K562 (cell line): ENCODE measurements at regions not wholly inside any gene's neighbourhood (a gene's known extent, or its start where the extent isn't known, plus 50 kb on each side); places are given as distances from the start of the nearest gene placed in this dataset.

Experiments used
- ATAC-seq: fragments of 200-7000 bp; cut with Tn5 transposase; 3 replicates; pipeline ENCODE4 v1.9.1; 2020; ENCODE audit warnings: moderate library complexity
- BruUV-seq: library from RNA; stranded (reverse); fragments of 400-500 nt; replicated peaks from 2 replicates; lab custom pipeline; 2021; lab: Mats Ljungman, UMichigan
- CTCF ChIA-PET: fragments of 300-600 bp; formaldehyde crosslinking; extraction: SDS; loops from one replicate; lab custom pipeline; 2021; ENCODE audit warnings: low intra/inter-chr PET ratio; lab: Yijun Ruan, JAX
- POLR2A ChIA-PET: fragments of 300-600, 350-650 bp; sonication (Branson Sonifier 250); formaldehyde crosslinking; extraction: SDS; loops from one replicate; lab custom pipeline; 2021; ENCODE audit warnings: antibody characterized with exemption, inconsistent platforms; lab: Yijun Ruan, JAX
- DNase-seq, 4 experiments: peaks; one replicate each; pipeline versions ENCODE4 v3.0.0 to v3.0.0-alpha.2; 2011 to 2018; ENCODE audit warnings: low spot score in 3 of 4, mixed read lengths in 3 of 4; ENCODE audit errors: extremely low read depth in 1 of 4
- FAIRE-seq: peaks from 2 replicates; lab custom pipeline; 2011; peaks lifted over from hg19 to GRCh38; lab: Jason Lieb, UNC
- H2AFZ ChIP-seq: 2 replicates; pipeline ENCODE4 v1.6.0; 2011; ENCODE audit warnings: low read depth, low read length, control low read depth, inconsistent platforms
- H3K27ac ChIP-seq: fragments of 200-600 bp; 3 replicates; pipeline ENCODE4 v1.8.0; 2011; ENCODE audit warnings: low read depth, mild to moderate bottlenecking, control low read depth, inconsistent platforms, low read length, moderate library complexity, mixed read lengths; ENCODE audit errors: extremely low read depth
- H3K27me3 ChIP-seq, 2 experiments: fragments of 300-600 bp in 1 of 2; 2 replicates in 1 of 2; 3 replicates in 1 of 2; pipeline versions ENCODE4 v1.6.0 to v1.8.0; 2011; ENCODE audit warnings: inconsistent platforms in 2 of 2, low read length in 2 of 2, mild to moderate bottlenecking in 1 of 2, mixed read lengths in 1 of 2, moderate library complexity in 1 of 2; ENCODE audit not compliant: control insufficient read depth in 2 of 2, insufficient read depth in 2 of 2
- H3K36me3 ChIP-seq: fragments of 300-600 bp; 3 replicates; pipeline ENCODE4 v1.8.0; 2011; ENCODE audit warnings: mild to moderate bottlenecking, low read length, inconsistent platforms; ENCODE audit not compliant: control insufficient read depth, insufficient read depth
- H3K4me1 ChIP-seq, 2 experiments: fragments of 200-600 bp in 1 of 2; replicated peaks in 1 of 2; 2 replicates in 1 of 2; 3 replicates in 1 of 2; pipeline versions ENCODE4 v1.5.1 to v1.8.0; 2011; ENCODE audit warnings: inconsistent platforms in 2 of 2, low read length in 2 of 2, mild to moderate bottlenecking in 1 of 2, mixed read lengths in 1 of 2, moderate library complexity in 1 of 2; ENCODE audit not compliant: control insufficient read depth in 2 of 2, insufficient read depth in 2 of 2
- H3K4me2 ChIP-seq: 2 replicates; pipeline ENCODE4 v1.6.1; 2011; ENCODE audit warnings: low read length, control low read depth, inconsistent platforms, mixed read lengths; ENCODE audit not compliant: insufficient read depth
- H3K4me3 ChIP-seq: fragments of 200-600 bp; sonication (generic), shearing (Covaris generic); 2 replicates; pipeline ENCODE4 v1.5.1; 2016; ENCODE audit warnings: control low read depth, inconsistent platforms
- H3K79me2 ChIP-seq: fragments of 200-600 bp; 3 replicates; pipeline ENCODE4 v1.8.0; 2011; ENCODE audit warnings: low read length, inconsistent platforms; ENCODE audit not compliant: control insufficient read depth, insufficient read depth
- H3K9ac ChIP-seq, 2 experiments: 2 replicates each; pipeline versions ENCODE4 v1.6.0 to v1.6.1; 2011; ENCODE audit warnings: low read depth in 2 of 2, low read length in 2 of 2, control low read depth in 1 of 2, inconsistent platforms in 1 of 2, mild to moderate bottlenecking in 1 of 2, mixed read lengths in 1 of 2; ENCODE audit not compliant: insufficient read depth in 1 of 2
- H3K9me1 ChIP-seq: one replicate; pipeline ENCODE4 v1.6.0; 2011; ENCODE audit warnings: inconsistent platforms, mild to moderate bottlenecking, low read length, moderate library complexity; ENCODE audit not compliant: control insufficient read depth, insufficient read depth
- H3K9me3 ChIP-seq: replicated peaks from 2 replicates; pipeline ENCODE4 v1.5.1; 2011; ENCODE audit warnings: low read depth, low read length, inconsistent platforms; ENCODE audit not compliant: control insufficient read depth, insufficient read depth
- H4K20me1 ChIP-seq: replicated peaks from 2 replicates; pipeline ENCODE4 v1.6.1; 2011; ENCODE audit warnings: low read length, inconsistent platforms, mixed read lengths; ENCODE audit not compliant: control insufficient read depth, insufficient read depth
- ATF7 ChIP-seq: fragments of 450-650 bp; IDR thresholded peaks from 2 replicates; pipeline ENCODE4 v1.7.1; 2014; ENCODE audit warnings: mild to moderate bottlenecking, moderate library complexity
- BACH1 ChIP-seq: fragments of 200-800 bp; sonication (Bioruptor generic); IDR thresholded peaks from 2 replicates; pipeline ENCODE4 v1.6.1; 2016; ENCODE audit warnings: missing genetic modification characterization, missing compliant biosample characterization
- BRF1 ChIP-seq: IDR thresholded peaks from 3 replicates; pipeline ENCODE4 v1.6.1; 2011; ENCODE audit warnings: borderline replicate concordance, mild to moderate bottlenecking; ENCODE audit not compliant: insufficient read length; ENCODE audit errors: extremely low read depth
- COPS2 ChIP-seq: fragments of 450-650 bp; conservative IDR thresholded peaks from 2 replicates; pipeline ENCODE4 v1.6.1; 2016; ENCODE audit warnings: mild to moderate bottlenecking, moderate library complexity
- ESRRB ChIP-seq: fragments of 250-450 bp; sonication (Bioruptor Pico); IDR thresholded peaks from 2 replicates; pipeline ENCODE4 v1.5.0; 2020; ENCODE audit warnings: mild to moderate bottlenecking, moderate library complexity, borderline replicate concordance
- ETV1 ChIP-seq: fragments of 450-650 bp; conservative IDR thresholded peaks from 2 replicates; pipeline ENCODE4 v1.6.1; 2016; ENCODE audit warnings: missing genetic modification characterization, control low read depth, low read depth, missing compliant biosample characterization
- HDAC2 ChIP-seq: fragments of 450-650 bp; IDR thresholded peaks from 2 replicates; pipeline ENCODE4 v1.6.1; 2016; ENCODE audit warnings: mild to moderate bottlenecking
- JUNB ChIP-seq: fragments of 450-650 bp; formaldehyde crosslinking; conservative IDR thresholded peaks from 2 replicates; pipeline ENCODE4 v1.4.0; 2020; ENCODE audit warnings: mild to moderate bottlenecking
- KLF1 ChIP-seq: fragments of 450-650 bp; IDR thresholded peaks from 2 replicates; pipeline ENCODE4 v1.6.1; 2016; ENCODE audit warnings: missing genetic modification characterization, missing compliant biosample characterization
- MEIS2 ChIP-seq: fragments of 450-650 bp; IDR thresholded peaks from 2 replicates; pipeline ENCODE4 v1.6.1; 2014; ENCODE audit warnings: mild to moderate bottlenecking; ENCODE audit not compliant: partially characterized antibody
- NR4A1 ChIP-seq, 2 experiments: fragments of 250-450 bp in 1 of 2; fragments of 450-650 bp in 1 of 2; sonication (Bioruptor Pico) in 1 of 2; IDR thresholded peaks; 2 replicates each; pipeline versions ENCODE4 v1.4.0 to v1.6.1; 2016 to 2020; ENCODE audit warnings: mild to moderate bottlenecking in 2 of 2, missing compliant biosample characterization in 1 of 2, missing genetic modification characterization in 1 of 2, moderate library complexity in 1 of 2
- TCF3 ChIP-seq: sonication (generic); formaldehyde crosslinking; IDR thresholded peaks from 2 replicates; pipeline ENCODE4 v1.4.0; 2020; ENCODE audit warnings: mild to moderate bottlenecking, missing genetic modification reagents
- ZC3H11A ChIP-seq: IDR thresholded peaks from 2 replicates; pipeline ENCODE4 v1.6.1; 2012; ENCODE audit warnings: low read depth, low read length, improper control_type of control experiment
- ZNF668 ChIP-seq: fragments of 250-450 bp; sonication (Bioruptor Pico); IDR thresholded peaks from 2 replicates; pipeline ENCODE4 v1.8.0; 2022; ENCODE audit warnings: mild to moderate bottlenecking, inconsistent platforms
- WGBS: fragments of 100-300 bp; shearing (Covaris generic); methylation state at CpG from one replicate; pipeline ENCODE4 v1.1.6; 2016; ENCODE audit warnings: low coverage, mixed read lengths; ENCODE audit not compliant: insufficient coverage; ENCODE audit errors: missing lambda C conversion rate; 5-methylcytosine and 5-hydroxymethylcytosine counted together
- in situ Hi-C: fragments of 300-500 bp; cut with MboI; formaldehyde crosslinking; loops from 4 replicates; pipeline ENCODE4 v1.15.0; 2018; ENCODE audit warnings: inconsistent platforms, mixed read lengths
- intact Hi-C: fragments of 100-400 bp; cut with micrococcal nuclease; formaldehyde crosslinking; loops from 2 replicates; pipeline ENCODE4 v1.14.2; 2022
- TF ChIP-seq, protein P1 (sequence below): fragments of 250-450 bp; sonication (Bioruptor Pico); IDR thresholded peaks from 2 replicates; pipeline ENCODE4 v1.5.0; 2022; ENCODE audit warnings: mild to moderate bottlenecking
- TF ChIP-seq, protein P2 (sequence below): sonication (generic); formaldehyde crosslinking; IDR thresholded peaks from 2 replicates; pipeline ENCODE4 v1.4.0; 2020; ENCODE audit warnings: mild to moderate bottlenecking, missing genetic modification reagents

DNA sequence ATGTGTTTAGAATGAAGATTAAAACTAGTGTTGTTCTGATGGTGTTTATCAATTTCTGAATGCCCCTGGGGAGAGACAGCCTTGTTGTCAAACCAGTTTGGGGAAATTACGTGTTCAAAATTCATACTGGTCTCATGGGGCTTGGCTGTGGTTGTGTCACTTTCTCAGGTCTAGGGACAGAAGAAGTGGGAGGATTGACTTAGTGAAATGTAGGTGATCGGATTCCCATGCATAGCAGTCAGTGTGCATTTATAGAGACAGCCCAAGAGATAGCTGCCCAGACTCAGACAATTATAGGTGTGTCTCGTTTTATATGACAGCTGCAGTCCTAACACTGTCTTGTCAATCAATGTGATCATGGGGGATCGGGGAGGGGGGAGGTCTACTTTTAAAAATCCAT lies 94.4 kb upstream of the CLCN4 start:
- no peaks in the 10 kb centered on the region for H3K79me2 ChIP-seq
- H3K9me3 ChIP-seq = no peaks in the 10 kb centered on the region
- no TSS peak for BruUV-seq
- DNase-seq = no peak
- 0% methylated on average over 4 of the region's 4 CpGs for WGBS
- H3K27ac ChIP-seq = no peak overlapping the region
- intact Hi-C loops = no loop called here
- H3K4me1 ChIP-seq = no peaks in the 10 kb centered on the region
- no peak for FAIRE-seq
- TF ChIP-seq KLF1 (tag) (no peak), ZC3H11A (no peak), MEIS2 (no peak), BACH1 (tag) (no peak), NR4A1 (CRISPR knock-in tag; IDR thresholded peaks at IDR 0.05) (no peak), NR4A1 (tag; IDR thresholded peaks at IDR 0.05) (no peak), ETV1 (tag) (no peak), ATF7 (no peak), ZNF668 (no peak), BRF1 (no peak), ESRRB (CRISPR knock-in tag) (no peak), COPS2 (no peak), HDAC2 (no peak), TCF3 (CRISPR knock-in tag) (no peak), JUNB (no peak)
- TF ChIP-seq, protein P1, sequence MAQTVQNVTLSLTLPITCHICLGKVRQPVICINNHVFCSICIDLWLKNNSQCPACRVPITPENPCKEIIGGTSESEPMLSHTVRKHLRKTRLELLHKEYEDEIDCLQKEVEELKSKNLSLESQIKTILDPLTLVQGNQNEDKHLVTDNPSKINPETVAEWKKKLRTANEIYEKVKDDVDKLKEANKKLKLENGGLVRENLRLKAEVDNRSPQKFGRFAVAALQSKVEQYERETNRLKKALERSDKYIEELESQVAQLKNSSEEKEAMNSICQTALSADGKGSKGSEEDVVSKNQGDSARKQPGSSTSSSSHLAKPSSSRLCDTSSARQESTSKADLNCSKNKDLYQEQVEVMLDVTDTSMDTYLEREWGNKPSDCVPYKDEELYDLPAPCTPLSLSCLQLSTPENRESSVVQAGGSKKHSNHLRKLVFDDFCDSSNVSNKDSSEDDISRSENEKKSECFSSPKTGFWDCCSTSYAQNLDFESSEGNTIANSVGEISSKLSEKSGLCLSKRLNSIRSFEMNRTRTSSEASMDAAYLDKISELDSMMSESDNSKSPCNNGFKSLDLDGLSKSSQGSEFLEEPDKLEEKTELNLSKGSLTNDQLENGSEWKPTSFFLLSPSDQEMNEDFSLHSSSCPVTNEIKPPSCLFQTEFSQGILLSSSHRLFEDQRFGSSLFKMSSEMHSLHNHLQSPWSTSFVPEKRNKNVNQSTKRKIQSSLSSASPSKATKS = no peak
- TF ChIP-seq, protein P2, sequence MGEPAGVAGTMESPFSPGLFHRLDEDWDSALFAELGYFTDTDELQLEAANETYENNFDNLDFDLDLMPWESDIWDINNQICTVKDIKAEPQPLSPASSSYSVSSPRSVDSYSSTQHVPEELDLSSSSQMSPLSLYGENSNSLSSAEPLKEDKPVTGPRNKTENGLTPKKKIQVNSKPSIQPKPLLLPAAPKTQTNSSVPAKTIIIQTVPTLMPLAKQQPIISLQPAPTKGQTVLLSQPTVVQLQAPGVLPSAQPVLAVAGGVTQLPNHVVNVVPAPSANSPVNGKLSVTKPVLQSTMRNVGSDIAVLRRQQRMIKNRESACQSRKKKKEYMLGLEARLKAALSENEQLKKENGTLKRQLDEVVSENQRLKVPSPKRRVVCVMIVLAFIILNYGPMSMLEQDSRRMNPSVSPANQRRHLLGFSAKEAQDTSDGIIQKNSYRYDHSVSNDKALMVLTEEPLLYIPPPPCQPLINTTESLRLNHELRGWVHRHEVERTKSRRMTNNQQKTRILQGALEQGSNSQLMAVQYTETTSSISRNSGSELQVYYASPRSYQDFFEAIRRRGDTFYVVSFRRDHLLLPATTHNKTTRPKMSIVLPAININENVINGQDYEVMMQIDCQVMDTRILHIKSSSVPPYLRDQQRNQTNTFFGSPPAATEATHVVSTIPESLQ (CRISPR knock-in tag) = no peak
- TF ChIP-seq, all 486 proteins: peak for 0
- Histone ChIP-seq H3K4me2 (no peak overlapping the region), H3K9ac (no peak overlapping the region), H4K20me1 (no peaks in the 10 kb centered on the region), H3K36me3 (no peaks in the 10 kb centered on the region), H2AFZ (no peak overlapping the region), H3K4me3 (no peak overlapping the region), H3K9me1 (no peaks in the 10 kb centered on the region), H3K27me3 (peaks cover 0 to 15% of the 10 kb centered on the region in 2 experiments; a peak in 2 of 5 replicates)
- POLR2A ChIA-PET = no interaction called here
- in situ Hi-C loops = no loop called here
- ATAC-seq = no peak
- CTCF ChIA-PET = no interaction called here
